ENCODE measurements at regions not wholly inside any gene's neighbourhood (a gene's known extent, or its start where the extent isn't known, plus 50 kb on each side); places are given as distances from the start of the nearest gene placed in this dataset.

DNA sequence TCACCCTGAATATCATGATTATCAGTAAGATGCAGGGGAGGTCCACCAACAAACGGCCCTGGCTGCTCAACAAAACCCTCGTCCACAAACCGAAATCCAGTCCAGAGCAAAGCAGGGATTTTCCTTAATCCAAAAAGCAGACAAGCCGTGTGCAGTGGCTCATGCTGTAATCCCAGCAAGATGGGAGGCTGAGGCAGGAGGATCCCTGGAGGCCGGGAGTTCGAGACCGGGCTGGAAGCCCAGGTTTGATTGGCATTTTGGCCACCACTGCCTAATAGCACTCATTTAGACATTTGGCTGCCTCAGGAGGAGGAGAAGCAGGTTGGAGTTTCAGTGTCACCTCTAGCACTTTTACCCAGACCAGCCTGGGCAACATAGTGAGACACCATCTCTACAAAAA is 562.0 kb upstream of the AUTS2 start:
- Histone ChIP-seq H3K27ac (no peak overlapping the region), H3K4me3 (no peak overlapping the region), H3K4me1 (ENCODE audit: insufficient read depth) (no peaks in the 10 kb centered on the region), H3K27me3 (no peaks in the 10 kb centered on the region), H3K36me3 (no peaks in the 10 kb centered on the region), H3K9me3 (no peaks in the 10 kb centered on the region)
- TF ChIP-seq EP300 (IDR thresholded peaks at IDR 0.05) (no peak), POLR2A (IDR thresholded peaks at IDR 0.05) (no peak)
- WGBS, 3 donors, result 77 to 79% (median 78%) methylated on average over 7 of the region's 7 CpGs
- intact Hi-C loops (cut with DNase I), result no loop called here
- DNase-seq, result no peak

DNA sequence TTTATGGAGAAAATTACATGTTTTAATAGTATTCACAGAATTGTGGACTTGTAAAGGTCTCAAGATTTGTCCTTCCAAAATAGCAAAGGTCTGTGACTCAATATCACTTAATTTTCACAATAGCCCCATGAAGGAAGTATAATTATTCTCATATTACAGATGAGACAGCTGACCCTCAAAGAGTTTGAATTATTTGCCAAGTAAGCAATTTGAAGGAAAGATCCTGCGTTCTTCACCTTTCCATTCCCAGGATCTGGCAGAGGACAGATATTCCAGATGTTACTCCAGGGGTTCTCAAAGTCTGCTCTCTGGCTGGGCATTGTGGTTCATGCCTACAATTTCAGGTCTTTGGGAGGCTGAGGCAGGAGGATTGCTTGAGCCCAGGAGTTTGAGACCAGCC is 559.4 kb upstream of the AUTS2 start:
- Histone ChIP-seq H3K27me3 (no peaks in the 10 kb centered on the region), H3K4me3 (no peak overlapping the region), H3K27ac (no peak overlapping the region), H3K4me1 (ENCODE audit: insufficient read depth) (no peaks in the 10 kb centered on the region), H3K36me3 (no peaks in the 10 kb centered on the region), H3K9me3 (no peaks in the 10 kb centered on the region)
- no peak for DNase-seq
- WGBS, 3 donors, result 88 to 100% (median 88%) methylated on average over 1 of the region's 1 CpG
- intact Hi-C loops (cut with DNase I), result no loop called here
- no peak for TF ChIP-seq CTCF (IDR thresholded peaks at IDR 0.05)
- no peak for TF ChIP-seq POLR2A (IDR thresholded peaks at IDR 0.05)
- TF ChIP-seq EP300 (IDR thresholded peaks at IDR 0.05), result no peak

GRCh38 chr7:69042138-69042537 is 556.1 kb upstream of the AUTS2 start:
- DNase-seq, result no peak
- WGBS, 3 donors, result 77 to 100% (median 96%) methylated on average over 2 of the region's 2 CpGs
- no peak overlapping the region for H3K27ac ChIP-seq
- intact Hi-C loops (cut with DNase I), result no loop called here
- no peaks in the 10 kb centered on the region for H3K4me1 ChIP-seq (ENCODE audit: insufficient read depth)
- no peaks in the 10 kb centered on the region for H3K27me3 ChIP-seq
- H3K36me3 ChIP-seq, result no peaks in the 10 kb centered on the region
- H3K4me3 ChIP-seq, result no peak overlapping the region
- H3K9me3 ChIP-seq, result no peaks in the 10 kb centered on the region
- TF ChIP-seq CTCF (IDR thresholded peaks at IDR 0.05) (no peak), POLR2A (IDR thresholded peaks at IDR 0.05) (no peak), EP300 (IDR thresholded peaks at IDR 0.05) (no peak)

- TF ChIP-seq CTCF (IDR thresholded peaks at IDR 0.05) (no peak), POLR2A (IDR thresholded peaks at IDR 0.05) (no peak), EP300 (IDR thresholded peaks at IDR 0.05) (no peak)
- H3K36me3 ChIP-seq, result no peaks in the 10 kb centered on the region
- no peak overlapping the region for H3K4me3 ChIP-seq
- no peaks in the 10 kb centered on the region for H3K9me3 ChIP-seq
- H3K27ac ChIP-seq, result no peak overlapping the region
- 27 to 42% (median 32%) methylated on average over 6 of the region's 6 CpGs for WGBS, 3 donors
- H3K4me1 ChIP-seq (ENCODE audit: insufficient read depth), result no peaks in the 10 kb centered on the region
- no peaks in the 10 kb centered on the region for H3K27me3 ChIP-seq
- intact Hi-C loops (cut with DNase I), result no loop called here
- no peak for DNase-seq
Observed at GRCh38 chr7:69047151-69047754, 551.0 kb upstream of the AUTS2 start.

GRCh38 chr7:69049326-69049725 is 548.9 kb upstream of the AUTS2 start:
- 44 to 64% (median 51%) methylated on average over 5 of the region's 5 CpGs for WGBS, 3 donors
- Histone ChIP-seq H3K9me3 (no peaks in the 10 kb centered on the region), H3K27me3 (no peaks in the 10 kb centered on the region), H3K36me3 (no peaks in the 10 kb centered on the region), H3K4me1 (ENCODE audit: insufficient read depth) (no peaks in the 10 kb centered on the region), H3K27ac (no peak overlapping the region), H3K4me3 (no peak overlapping the region)
- TF ChIP-seq EP300 (IDR thresholded peaks at IDR 0.05), result no peak
- TF ChIP-seq POLR2A (IDR thresholded peaks at IDR 0.05), result no peak
- TF ChIP-seq CTCF (IDR thresholded peaks at IDR 0.05), result no peak
- intact Hi-C loops (cut with DNase I), result no loop called here
- DNase-seq, result no peak

All from ovary (tissue), 7 donors.